IMR-90 (cell line): ENCODE measurements at regions not wholly inside any gene's neighbourhood (a gene's known extent, or its start where the extent isn't known, plus 50 kb on each side); places are given as distances from the start of the nearest gene placed in this dataset.
"Not testable (repeated sequence)": the region's sequence is repeated elsewhere in the genome, so short reads cannot be mapped to it uniquely, and the experiment has no call there.

Experiments
- NFE2L2 ChIP-seq: fragments of 150-350 bp; IDR thresholded peaks from 2 replicates; pipeline ENCODE4 v1.6.1; 2016; ENCODE audit warnings: low read depth, mild to moderate bottlenecking, low read length
- POLR2A ChIP-seq: IDR thresholded peaks from 2 replicates; pipeline ENCODE4 v1.6.1; 2012; ENCODE audit warnings: mild to moderate bottlenecking, low read depth, low read length
- TF ChIP-seq, protein P1 (sequence below): conservative IDR thresholded peaks from 2 replicates; pipeline ENCODE4 v1.5.1; 2012; ENCODE audit warnings: mild to moderate bottlenecking, low read depth, low read length, improper control_type of control experiment

- TF ChIP-seq, protein P1, sequence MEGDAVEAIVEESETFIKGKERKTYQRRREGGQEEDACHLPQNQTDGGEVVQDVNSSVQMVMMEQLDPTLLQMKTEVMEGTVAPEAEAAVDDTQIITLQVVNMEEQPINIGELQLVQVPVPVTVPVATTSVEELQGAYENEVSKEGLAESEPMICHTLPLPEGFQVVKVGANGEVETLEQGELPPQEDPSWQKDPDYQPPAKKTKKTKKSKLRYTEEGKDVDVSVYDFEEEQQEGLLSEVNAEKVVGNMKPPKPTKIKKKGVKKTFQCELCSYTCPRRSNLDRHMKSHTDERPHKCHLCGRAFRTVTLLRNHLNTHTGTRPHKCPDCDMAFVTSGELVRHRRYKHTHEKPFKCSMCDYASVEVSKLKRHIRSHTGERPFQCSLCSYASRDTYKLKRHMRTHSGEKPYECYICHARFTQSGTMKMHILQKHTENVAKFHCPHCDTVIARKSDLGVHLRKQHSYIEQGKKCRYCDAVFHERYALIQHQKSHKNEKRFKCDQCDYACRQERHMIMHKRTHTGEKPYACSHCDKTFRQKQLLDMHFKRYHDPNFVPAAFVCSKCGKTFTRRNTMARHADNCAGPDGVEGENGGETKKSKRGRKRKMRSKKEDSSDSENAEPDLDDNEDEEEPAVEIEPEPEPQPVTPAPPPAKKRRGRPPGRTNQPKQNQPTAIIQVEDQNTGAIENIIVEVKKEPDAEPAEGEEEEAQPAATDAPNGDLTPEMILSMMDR, result not testable (repeated sequence)
- TF ChIP-seq POLR2A, NFE2L2: not testable (repeated sequence)
These were observed 848.0 kb upstream of the ADGRB3 start for GRCh38 chr6:67787119-67787518.
